GM18868 (cell line): ENCODE measurements at regions not wholly inside any gene's neighbourhood (a gene's known extent, or its start where the extent isn't known, plus 50 kb on each side); places are given as distances from the start of the nearest gene placed in this dataset.

Experiments
- ATAC-seq: cut with Tn5 transposase; IDR thresholded peaks from one replicate; pipeline ENCODE4 v1.9.1; 2021; ENCODE audit warnings: mild to moderate bottlenecking, moderate library complexity; ENCODE audit not compliant: unreplicated experiment

GRCh38 chr13:107091861-107092260 is 523.9 kb upstream of the ARGLU1 start:
- no peak for ATAC-seq

- ATAC-seq, result no peak
Observed at GRCh38 chr13:107091428-107091827, 523.5 kb upstream of the ARGLU1 start.

DNA sequence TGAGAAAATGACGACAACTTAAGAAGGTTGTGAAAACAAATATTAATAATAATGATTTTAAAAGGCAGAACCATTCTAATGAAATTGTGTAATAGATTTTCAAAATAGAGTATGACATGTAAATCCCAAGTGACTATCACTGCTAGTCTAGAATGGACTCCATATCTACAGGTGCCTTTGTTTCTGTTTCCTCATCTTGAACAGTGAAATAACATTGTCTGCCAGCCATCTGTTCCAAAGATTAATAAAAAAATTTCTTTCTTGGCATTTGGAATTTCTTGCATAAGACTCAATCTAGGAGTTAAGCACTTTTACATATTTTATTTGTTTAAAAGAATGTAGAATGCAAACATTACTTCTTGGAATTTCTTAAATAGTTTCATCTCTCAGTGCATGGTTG is 520.1 kb upstream of the ARGLU1 start:
- ATAC-seq, result no peak

DNA sequence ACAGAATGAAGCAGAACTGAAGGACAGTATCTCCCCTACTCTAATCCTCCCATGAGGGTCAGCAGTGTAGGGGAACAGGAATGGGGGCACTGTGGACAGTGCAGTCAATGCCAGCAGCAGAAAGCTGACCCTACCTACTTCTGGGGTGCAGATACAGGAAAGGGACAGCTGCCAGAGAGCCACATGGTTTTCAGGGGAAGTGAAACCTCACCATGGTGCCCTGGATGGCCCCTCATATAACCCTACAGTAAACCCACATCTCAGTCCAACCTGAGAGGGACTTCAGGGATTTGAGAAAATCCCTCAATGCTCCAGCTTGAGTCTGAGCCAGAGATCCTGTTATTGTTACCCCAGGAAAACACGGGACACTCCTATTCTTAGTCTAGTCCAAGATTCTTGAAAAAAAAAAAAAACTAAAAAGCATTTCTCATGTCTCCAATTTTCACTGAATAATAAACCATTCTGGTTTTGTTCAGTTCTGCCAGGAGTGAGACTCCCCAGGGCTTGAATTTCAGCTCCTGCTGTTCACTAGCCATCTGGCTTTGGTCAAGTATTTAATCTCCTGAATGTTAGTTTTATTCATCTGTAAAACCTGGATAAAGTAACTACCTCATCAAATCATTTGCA is 511.6 kb upstream of the ARGLU1 start:
- ATAC-seq, result peak; percentile 48

DNA sequence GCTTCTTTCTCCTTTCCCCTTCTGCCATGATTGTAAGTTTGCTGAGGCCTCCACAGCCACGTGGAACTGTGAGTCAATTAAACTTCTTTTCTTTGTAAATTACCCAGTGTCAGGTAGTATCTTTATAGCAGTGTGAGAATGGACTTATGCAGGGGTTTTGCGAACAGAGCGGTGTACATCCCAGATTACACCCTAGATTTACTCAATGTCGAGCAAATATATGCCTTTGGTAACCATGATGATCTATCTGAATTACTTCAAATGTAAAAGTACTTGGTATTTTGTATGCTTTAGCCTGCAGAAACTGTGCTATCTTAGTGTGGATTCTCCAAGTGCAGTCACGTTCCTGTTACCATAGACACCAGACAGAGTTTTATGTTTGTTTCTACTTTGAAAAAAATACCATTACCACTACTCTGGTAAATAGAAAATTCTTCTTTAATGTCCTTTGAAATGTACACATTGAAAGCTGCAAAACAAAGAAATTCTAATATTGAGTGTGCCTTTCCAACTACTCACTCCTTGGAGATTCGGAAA is 510.4 kb upstream of the ARGLU1 start:
- ATAC-seq, result no peak

- no peak for ATAC-seq
Observed at GRCh38 chr13:107076801-107077200, 508.9 kb upstream of the ARGLU1 start.

- no peak for ATAC-seq
Observed at GRCh38 chr13:107075576-107075975, 507.6 kb upstream of the ARGLU1 start.

GRCh38 chr13:107070792-107071191 is 502.9 kb upstream of the ARGLU1 start:
- ATAC-seq, result no peak

DNA sequence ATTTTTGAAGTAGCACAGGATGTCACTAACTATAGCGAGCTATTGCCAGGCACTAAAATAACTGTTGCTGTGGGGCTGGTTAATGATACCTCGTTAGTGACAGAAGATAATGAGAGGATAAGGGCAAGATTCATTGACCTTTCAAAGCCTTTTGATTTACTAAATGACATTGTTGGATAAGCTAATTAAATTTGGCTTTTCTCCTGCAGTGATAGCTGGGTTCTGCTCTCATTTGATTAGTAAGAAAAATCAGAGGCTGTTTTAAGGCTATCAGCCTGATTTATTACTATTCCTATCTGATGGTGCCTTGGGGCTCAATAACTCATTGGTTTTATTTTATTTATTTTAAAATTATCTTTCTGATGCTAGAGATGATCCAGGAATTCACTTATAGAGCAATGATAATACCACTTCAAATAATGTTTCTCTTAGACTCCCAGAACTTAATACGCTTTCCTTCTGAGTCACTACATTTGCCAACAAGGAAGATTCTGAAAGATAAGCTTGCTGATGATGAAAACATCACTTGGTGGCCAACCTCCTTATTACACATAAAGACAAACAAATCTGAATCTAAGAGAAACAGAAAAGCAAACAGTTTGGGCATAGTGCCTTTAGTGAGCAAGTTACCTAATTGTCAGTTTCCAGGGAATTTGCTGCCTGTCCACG is 501.3 kb upstream of the ARGLU1 start:
- ATAC-seq, result no peak

GRCh38 chr13:107067381-107067780 is 499.4 kb upstream of the ARGLU1 start:
- ATAC-seq, result no peak

- ATAC-seq, result no peak
Observed at GRCh38 chr13:107066355-107066754, 498.4 kb upstream of the ARGLU1 start.

GRCh38 chr13:107065036-107065435 is 497.1 kb upstream of the ARGLU1 start:
- no peak for ATAC-seq

DNA sequence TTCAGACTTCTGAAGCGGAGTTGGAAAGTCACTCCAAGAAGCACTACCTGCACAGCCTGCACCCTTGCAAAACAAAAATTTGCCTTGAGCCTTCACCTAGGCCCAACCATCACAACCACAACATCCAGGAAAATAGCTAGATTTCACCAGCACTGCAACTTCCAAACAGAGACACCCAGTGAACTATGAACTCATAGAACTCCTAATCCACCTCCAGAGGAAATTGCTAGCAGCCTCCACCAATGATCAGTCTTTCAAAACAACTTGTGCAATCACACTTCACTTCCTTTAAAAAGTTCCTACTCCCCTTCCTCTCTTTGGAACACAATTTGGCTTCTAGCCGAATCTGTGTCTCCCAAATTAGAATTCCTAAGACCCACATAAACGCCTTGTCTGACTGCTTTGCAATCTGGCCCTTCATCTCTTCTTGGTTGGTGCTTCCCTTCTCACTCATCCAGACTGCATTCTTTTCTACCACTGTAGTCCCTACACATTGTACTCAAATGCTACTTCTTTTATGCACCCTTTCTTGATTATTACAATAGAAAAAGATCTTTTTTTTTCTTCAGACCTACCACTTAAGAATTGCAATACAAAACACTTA is 489.2 kb upstream of the ARGLU1 start:
- ATAC-seq, result no peak

- no peak for ATAC-seq
Observed at GRCh38 chr13:107043021-107043956, 475.4 kb upstream of the ARGLU1 start.

DNA sequence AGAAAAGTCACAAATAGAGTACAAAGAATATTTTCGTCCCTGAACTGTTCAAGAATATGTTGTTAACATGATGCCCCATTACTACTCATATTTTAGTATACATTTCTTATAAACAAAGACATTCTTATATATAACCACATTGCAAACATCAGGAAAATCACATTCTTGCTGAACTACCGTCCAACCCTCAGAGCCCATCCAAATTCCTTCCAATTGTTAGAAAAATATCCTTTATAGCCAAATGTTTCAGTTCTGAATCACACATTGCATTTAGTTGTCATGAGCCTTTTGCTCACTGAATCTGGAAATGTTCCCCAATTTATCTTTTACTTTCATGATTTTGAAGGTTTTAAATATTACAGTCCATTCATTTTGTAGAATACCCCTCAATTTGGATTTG is 467.8 kb upstream of the ARGLU1 start:
- no peak for ATAC-seq

DNA sequence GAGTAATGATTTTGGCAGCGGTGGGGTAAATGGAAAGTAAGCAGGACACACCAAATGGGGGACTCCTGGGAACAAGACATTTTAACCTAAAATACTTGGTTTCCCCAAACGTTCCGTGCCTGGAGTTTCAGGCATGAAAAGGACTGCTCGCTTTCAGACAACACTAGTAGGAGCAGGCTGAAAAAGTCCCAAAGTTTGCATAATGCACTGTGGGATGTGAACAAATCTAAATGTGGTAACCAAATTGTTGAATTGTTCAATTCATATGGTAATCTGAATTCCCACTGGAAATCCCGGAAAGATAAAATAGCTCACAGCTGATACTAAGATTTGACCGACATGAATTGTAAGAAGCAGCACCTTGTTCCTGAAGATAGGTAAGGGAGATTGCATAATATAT is 467.2 kb upstream of the ARGLU1 start:
- no peak for ATAC-seq

- no peak for ATAC-seq
Observed at GRCh38 chr13:107034236-107034872, 466.4 kb upstream of the ARGLU1 start.

DNA sequence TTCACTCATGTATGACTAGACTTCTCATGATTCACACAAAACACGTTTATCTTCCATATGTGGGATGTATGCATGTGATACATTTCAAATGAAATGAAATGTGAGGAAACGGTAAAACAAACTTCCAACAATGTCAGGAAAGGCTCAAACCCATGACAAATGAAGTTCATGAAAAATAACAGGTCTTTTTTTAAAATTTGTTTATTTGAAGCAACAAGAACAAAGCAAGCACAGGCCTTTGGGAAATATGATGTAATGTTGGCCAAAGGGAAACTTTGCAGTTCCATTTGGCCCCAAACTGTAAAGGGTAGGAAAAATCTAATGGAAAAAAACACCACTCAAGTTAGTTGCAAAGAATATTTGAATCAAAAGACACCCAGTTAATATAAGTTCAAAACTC is 463.8 kb upstream of the ARGLU1 start:
- no peak for ATAC-seq

DNA sequence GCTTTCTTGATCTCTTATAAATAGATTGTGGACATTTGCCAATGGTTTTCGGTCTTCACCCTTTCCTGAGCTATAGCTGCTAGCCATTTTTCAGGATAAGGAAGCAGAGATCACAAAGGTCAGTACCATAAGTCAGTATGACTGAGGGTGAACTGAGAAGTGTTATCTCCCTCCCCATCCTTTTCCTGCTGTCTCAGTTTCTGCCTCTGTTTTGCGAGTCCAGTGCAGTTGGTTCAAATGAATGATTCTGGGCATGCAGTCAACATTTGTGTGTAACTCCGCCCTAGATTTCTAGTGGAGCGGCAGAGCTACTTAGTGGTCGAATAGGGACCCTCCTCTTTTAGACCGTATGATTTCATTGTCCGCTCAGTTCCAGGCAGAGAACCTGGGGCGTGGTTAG is 460.8 kb upstream of the ARGLU1 start:
- no peak for ATAC-seq

- no peak for ATAC-seq
Observed at GRCh38 chr13:107025991-107026390, 458.1 kb upstream of the ARGLU1 start.

DNA sequence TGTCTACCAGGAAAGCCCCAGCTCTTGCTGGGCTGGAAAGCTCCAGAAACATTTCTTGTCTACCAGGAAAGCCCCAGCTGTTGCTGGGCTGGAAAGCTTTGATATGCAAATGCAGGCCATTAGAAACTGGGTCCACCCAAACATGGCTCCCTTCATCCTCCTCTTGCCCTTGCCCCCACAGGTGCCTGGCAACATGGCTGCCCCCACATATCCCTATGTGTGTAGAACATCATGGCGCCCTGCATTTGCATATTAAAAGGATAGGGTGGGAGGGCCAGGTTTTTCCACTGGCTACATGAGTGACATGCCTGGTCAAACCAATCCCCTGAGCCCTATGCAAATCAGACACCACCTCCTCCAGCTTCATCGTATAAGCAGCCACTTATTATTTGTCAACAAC is 455.4 kb upstream of the ARGLU1 start:
- no peak for ATAC-seq
